ENCODE measurements at regions not wholly inside any gene's neighbourhood (a gene's known extent, or its start where the extent isn't known, plus 50 kb on each side); places are given as distances from the start of the nearest gene placed in this dataset.
A peak's percentile ranks its signal among the peaks of the same experiment; 100 is the strongest.
"Not testable (repeated sequence)": the region's sequence is repeated elsewhere in the genome, so short reads cannot be mapped to it uniquely, and the experiment has no call there.

DNA sequence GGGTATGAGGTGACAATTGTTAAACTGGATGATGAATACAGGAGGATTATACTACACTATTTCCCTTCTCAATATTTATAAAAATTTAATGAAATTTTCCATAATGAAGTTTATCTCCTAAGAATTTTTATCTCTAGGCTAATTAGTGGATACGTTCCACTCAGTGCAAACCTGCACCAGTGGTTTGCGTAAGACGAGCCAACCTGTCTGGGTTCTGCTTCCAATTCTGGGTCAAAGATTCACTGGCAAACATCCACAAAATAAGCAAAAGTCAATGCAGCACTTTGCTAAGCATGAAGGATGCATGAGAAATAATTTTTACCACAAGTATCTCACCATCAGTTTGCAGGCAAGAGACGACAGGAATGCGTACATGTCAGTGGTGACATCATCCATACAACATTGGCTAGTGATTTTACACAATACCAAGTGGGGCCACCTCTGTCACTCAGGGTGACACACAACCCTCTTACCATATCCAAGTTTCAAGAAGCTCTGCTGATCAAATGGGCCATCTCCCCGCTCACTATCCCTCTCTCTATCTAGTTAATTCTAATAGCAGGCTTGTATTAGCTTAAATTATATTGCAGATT lies 51.7 kb downstream of the FAM50B start:
- DNase-seq = peak in 1 of 5 experiments; percentile 9

DNA sequence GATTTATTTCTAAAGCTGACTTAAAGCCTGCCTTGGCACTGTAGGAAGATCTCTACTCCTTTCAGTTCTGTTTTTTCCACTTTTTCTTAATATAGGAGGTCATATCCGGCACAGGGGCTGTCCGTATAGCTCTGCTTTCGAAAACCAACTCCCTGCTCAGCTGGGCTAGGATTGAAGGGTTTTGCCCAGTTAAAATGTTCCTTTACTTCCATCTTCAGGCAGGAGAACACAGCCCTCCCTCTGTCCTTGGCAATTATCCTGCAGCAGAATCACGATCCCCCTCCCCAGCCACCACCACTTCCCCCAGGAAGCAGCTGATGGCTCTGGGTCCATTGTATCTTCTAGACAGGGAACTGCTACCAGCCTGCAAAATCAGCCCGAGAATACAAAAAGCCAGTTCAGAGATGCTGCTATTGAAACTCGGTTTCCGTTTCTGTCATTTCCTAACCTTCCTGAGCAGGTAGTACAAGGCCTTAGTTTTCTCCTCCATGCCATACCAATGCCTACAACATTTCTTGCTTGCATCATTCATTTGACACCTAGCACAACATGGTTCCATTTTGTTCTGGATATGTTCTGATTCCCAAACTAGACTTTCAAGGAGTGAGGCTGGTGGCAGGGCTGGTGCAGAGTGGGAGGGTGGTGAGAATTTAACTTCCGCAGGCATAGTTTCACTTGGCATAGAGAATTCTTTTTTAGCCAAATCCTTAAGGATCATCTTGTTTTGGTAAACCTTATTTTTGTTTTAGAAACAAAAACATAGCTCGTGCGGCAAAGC lies 53.9 kb downstream of the FAM50B start:
- DNase-seq = no peak

DNA sequence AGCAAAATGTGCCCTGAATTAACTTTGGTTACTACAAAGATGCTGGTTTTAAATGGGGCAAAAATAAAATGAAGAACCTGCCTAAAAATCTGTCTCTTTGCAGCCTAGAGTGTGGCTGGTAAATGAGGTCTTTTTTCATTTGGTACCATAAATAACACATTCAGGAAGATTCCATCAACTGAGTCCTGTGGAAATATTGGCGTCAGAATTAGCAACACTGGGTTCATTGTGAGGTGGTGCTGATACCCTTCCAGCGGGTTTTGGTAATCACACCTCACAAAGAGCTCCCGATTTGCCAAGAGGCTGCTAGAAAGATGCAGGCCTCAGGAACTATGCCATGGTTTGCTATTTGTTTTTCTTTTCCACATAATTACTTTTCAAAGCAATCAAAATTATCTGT lies 55.3 kb downstream of the FAM50B start:
- no peak for DNase-seq

DNA sequence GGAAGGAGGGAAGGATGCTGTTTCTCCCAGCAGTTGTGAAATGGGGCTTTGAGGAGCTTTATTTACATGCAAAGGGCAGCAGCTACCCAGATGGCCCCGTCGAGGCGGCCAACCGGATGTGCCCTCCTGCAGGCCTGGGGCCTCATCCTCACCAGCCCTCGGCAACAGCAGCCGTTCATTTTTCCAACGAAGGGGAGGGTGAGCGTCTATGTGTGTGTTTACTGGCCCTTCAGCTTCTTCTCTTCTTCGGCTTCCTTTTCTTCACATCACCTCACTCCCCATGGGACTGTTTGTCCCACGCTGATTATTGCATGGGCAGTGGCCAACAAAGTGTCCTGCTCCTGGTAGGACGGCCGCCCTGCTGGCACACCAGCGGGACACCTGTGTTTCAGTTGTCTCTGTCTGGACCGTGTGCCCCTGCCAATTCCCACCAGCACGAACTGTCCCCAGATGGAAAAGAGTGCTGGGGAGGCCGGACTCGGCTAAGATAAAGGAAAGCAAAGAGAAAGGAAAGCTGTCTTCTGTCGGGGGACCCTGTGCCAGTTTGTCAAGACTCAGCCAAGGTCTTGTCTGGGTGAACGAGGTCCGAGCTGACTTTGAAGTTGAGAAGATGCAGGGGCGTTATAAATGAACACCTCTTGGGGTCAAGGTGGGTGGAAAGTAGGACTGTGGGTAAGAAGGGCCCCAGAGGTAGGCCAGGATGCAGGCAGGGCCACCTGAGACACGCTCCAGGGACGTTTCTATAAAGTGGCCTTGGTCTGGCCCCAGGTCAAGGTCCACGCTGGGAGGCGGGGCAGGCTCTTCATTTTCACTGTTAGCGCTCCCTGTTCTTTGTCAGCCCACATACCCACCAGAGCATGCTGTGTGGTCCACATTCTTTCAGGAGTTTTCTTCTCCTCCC lies 57.0 kb downstream of the FAM50B start:
- no peak for DNase-seq

DNA sequence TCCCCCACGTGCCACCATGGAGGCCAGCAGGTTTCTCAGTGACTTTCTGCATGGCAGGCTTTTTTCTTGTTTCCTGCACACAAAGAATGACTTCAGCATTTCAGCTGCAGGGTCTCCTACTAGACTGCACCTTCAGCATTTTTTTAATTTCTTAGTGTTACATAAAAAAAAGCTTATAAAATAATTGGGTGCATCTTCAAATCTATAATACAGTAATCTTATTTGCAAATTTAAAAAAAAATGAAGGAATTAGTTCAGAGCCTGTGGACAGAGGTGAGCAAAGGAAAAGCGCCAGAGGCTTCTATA lies 57.6 kb downstream of the FAM50B start:
- DNase-seq = no peak

DNA sequence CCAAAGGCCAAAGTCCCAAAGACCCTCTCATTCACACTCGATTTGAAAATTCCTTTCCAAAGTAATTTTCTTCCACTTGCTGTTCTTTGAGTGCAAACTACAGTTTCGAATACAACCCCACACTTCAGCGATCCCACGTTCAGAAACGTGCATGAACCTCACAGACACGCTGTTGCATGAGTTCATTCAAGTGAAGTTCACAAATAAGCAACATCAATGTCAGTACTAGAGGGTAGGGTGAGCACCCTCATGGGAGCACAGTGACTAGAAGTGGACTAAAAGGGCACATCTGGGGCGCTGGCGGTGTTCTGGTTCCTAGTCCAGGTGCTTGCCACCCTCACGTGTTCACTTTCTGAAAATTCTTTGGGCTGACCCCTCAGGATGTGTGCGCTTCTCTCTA lies 59.0 kb downstream of the FAM50B start:
- no peak for DNase-seq

DNA sequence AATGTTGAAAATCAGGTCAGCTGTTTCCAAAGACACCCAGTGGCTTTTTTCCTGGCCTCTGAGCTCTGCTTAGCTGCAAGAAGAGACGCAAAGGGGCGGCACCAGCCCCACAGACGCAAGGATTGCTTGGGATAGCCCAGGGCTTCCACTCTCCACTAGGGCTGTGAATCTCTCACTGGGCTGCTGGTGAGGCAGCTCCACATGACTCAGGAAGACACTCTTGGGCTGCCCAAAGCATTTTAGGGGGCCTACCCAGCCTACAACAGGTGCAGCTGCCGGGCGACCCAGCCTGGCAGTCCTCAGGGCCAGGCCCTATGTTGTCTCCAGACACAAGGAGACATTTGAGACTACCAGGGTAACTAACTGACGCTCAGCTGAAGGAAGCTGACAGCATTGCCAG lies 59.8 kb downstream of the FAM50B start:
- no peak for DNase-seq

DNA sequence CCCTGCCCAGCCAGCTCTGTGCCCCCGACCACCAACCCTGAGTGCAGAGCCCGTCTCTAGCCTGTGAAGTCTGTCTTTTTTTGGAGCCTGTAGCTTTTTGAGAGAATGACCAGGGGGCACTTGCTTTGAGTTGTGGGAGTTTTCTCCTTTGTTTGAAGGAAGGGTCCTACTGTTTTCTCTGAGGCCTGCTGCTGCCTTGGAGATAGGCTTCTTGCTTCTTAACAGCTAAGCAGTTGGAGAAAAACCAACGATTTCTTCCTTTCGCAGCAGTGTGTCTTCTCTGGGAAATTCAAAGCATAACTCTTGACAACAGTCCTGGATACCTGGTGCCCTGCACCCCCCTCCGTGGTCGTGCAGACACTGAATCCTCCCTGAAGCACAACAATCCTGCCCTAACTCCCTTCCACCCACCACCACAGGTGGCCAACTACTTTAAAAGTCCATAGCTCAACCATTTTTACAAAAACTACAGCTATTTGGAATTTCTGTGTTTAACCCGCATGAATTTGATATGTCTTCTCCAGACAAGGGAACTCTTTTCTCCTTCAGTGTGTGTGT lies 61.0 kb downstream of the FAM50B start:
- no peak for DNase-seq

DNA sequence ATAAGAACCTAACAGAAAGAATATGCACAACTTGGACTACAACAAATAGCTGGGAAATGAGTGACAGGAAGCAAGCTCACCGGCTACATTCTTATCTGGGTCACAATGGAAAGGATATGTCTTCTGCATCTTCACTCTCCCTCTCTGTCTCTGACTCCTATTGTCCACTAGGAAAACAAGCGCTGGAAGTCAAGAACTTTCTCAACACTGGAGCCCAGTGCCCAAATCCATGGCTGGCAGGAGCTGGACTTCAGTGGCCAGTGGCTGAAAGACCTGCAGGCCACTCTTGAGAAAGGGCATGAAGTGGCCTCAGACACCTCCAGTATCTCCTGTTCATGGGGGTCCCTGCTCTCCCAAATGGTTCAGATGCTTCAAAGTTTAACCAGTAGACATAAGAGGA lies 62.0 kb downstream of the FAM50B start:
- DNase-seq = no peak

DNA sequence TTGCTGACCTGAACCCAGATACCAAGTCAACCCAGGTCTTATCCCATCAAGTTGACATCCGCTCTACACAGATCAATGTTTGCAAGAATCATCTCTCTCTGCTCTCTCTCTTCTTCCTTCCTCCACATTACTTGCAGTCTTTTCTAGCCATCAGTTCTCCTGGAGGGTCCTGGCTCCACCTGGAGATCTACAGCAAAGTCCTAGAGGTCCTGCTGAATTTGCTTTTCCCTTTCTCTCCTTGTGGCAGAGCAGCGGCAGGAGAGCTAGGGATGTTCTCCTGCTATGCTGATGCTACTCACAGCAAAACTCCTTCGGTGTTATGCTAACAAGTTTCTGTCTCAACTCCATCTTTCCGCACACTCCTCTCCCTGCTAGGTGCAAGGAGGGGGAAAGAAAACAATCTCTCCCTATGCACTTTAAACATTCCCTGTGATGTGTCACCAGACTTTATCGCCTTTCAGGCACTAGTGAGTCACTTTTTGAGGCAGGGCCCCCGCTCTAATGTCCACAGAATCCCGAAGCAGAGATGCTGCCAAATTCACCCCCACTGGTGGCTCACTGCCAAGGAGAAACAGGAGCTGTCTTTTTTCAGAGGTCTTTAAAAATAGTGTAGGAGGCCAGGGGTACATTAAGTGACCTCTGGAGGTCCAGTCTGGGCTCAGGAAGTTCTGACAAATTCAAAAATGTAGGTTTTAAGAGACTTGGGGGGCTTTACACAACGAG lies 62.6 kb downstream of the FAM50B start:
- no peak for DNase-seq

DNA sequence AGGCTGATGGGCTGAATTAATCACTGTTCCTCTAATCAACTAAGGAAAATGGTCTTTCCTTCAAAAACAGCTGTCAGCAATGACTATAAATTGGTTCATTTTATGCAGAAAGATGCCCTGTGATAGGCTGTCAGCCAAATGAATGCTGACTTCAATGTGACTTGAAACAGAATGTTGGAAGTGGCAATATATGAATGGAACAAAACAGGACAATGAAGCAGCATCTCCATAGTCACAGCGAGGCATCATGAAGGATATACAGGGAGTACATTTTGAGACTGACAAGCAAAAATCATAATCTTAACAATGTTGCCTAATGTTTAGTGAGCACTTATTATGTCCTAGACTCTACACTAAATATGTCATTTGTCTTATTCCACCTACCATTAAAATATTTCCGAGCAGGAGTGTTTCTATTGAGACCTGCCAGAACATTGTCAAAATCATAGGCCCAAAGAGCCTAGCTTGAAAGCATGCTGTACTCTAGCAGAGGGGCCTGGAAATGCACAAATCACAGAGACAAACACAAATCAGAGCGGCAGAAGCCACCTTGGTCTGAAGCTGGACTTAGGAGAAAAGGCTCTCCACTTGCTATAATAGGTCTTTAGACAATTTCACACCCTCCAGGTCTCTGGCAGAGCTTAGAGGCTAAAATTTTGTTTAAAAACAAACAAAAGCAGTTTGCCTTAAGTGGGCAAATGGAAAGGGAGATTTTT lies 63.3 kb downstream of the FAM50B start:
- no peak for DNase-seq

DNA sequence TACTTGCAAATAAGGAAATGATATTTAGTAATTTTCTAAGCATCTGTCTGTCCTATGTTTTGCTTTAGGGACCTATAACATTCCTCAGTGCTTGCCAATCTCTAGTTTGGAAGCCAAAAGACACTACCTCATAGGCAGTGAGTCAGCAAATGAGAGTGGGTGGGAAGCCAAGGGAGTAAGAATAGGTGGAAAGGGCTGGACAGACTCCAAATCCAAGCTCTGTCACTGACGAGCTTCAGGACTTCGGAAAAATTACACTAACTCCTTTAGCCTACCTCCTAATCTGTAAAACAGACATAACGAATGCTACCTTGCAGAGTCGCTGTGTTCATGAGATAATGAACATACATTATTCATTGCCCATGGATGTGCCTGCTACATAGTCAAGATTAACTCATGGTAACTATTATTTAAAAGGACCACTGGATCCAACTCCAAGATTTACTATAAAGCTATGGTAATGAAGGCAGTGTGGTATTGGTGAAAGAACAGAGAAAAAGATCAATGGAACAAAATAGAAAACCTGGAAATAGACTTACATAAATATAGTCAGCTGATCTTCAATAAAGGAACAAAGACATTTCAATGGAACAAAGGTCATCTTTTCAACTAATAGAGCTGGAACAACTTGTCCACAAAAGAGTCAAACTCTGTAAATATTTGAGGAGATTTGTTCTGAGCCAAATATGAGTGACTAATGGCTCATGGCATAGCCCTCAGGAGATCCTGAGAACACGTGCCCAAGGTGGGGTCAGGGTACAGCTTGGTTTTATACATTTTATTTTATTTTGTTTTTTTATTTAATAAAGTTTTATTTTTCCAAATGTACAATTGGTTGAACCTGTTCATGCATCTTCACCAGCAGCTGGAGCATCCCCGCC lies 64.1 kb downstream of the FAM50B start:
- no peak for DNase-seq

DNA sequence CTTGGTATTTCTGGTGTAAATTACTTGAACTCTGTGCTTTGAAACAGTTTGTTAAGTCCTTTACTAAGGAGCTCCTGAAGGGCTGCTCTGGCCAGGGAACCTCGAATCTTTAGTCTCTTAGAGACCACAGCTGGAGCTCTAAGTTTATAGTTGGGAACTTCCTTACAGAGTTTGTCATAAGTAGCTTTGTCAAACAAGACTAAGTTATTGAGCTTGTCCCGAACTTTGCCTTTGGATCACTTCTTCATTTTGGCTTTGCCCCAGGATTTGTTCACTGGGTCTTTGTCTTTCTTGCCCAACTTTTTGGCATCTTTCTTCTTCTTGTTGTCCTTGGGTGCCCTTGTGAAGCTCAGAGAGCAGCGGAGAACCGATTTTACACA lies 64.8 kb downstream of the FAM50B start:
- DNase-seq = no peak

DNA sequence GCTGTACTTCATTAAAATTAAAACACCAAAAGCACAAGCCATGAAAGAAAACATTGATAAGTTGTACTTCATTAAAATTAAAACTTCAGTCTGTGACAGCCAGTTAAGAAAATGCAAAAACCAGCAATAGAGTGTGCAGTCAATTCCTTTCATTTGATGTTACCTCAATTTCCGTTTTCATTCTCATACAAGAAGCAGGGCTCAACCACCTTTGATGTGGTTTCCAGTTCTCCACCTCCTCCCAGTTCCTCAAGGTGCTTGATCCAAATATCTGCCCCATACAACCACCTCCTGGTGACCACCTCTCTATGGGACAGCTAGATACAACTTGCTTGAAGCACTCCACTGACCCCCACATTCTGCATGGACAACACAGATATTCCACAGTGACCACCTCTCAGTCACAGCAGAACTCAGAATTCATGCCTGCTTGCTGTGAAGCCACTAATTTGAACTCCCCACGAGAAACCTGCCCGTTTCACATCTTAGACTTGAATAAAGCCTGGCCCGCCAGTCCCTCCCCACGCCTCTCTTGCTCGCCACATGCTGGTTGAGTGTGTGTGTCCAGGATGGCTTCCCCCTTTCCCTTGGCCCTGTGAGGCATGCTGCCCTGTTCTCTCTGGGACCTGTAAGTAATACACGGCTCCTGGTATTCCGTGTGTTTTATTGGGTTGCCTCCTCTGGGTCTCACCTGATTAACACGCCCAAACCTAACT lies 66.1 kb downstream of the FAM50B start:
- DNase-seq = peak in 2 of 5 experiments; percentile 44 to 83

DNA sequence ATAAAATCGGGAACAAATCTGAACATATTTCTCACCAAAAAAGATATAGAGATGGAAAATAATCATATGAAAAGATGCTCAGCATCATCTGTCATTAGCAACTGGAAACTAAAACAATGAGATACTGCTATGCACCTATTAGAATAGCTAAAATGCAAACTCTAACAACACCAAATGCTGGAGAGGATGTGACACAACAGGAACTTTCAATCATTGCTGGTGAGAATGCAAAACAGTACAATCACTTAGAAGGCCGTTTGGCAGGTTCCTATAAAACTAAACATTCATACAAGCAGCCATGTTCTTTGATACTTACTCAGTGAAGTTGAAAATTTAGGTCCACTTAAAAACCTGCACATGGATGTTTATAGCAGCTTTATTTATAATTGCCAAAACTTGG lies 67.0 kb downstream of the FAM50B start:
- DNase-seq = peak in 1 of 5 experiments; percentile 48

DNA sequence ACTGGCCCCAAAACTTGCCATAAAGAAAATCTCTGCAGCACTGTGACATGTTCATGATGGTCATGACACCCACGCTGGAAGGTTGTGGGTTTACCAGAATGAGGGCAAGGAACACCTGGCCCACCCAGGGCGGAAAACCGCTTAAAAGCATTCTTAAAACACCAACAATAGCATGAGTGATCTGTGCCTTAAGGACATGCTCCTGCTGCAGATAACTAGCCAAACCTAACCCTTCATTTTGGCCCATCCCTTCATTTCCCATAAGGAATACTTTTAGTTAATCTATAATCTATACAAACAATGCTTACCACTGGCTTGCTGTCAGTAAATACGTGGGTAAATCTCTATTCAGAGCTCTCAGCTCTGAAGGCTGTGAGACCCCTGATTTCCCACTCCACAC lies 67.6 kb downstream of the FAM50B start:
- DNase-seq = not testable (repeated sequence)

DNA sequence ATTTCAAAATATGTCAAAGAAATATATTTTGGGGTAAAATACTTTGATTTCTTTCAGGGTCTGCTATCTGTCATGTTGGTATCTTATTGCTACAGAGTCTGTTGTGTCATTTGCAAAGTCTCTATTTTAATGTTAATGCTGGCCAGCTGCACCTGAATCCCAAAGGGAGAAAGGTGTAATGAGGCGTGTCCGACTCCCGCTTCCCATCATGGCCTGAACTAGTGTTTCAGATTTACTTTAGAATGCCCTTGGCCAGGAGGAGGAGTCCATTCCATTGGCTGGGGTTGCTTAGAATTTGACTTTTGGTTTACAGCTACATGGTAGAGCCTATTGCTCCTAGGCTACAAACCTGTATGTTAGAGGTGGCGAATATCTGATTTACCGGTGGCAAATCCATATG lies 69.3 kb downstream of the FAM50B start:
- DNase-seq = no peak

DNA sequence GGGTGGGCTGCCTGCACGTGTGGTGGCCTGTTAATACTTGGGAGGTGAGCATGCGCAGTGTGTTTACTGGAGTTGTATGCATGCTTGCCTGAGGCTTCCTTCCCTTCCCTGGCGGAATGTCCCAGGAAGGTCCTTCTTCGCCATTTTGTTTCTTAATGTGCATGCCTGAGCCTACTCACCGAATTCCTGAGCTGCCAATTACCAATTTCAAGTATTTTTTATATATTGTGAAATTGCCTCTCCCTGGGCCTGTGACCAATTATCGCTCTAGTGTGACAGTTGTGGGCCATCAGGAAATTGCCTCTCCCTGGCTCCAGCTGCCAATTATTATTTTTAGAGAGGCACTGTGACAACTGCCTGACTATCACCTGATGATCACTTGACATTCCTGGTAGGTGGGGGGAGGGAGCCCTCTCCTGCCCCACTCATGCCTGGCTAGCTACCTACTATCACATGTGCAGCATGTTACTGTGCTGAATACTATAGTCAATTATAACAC lies 70.0 kb downstream of the FAM50B start:
- DNase-seq = no peak

DNA sequence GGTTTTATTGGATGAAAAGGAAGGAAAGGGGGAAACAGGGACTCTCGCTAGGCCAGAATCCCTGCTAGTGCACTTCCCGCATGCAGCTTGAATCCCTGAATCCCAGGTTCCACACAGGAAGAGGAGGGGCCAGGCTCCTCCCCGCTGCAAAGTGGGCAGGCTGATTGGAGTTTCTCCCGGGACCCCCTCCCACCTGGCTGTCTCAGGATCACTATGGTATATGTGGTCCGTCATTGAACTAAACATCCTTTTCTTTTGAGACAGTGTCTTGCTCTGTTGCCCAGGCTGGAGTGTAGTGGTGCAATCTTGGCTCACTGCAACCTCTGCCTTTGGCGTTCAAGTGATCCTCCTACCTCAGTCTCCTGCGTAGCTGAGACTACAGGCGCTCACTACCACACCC lies 70.7 kb downstream of the FAM50B start:
- DNase-seq = no peak

DNA sequence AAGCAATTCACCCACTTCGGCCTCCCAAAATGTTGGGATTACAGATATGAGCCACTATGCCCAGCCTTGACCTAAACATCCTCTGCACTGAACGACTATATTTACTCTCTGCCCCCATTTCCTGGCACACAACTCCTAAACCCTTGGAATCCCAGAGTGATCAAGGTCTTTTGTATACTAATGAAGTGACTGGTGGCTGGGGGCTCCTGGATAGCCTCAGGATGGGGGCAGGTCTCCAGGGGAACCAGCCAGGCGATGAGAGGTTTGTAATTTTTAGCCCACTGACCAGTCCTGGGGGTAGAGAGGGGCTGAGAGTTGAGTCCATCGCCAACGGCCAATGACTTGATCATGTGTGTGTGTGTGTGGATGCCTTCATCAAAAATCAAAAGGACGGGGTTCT lies 71.1 kb downstream of the FAM50B start:
- no peak for DNase-seq
